Glomerular visceral epithelial cell (primary cell): ENCODE measurements at regions not wholly inside any gene's neighbourhood (a gene's known extent, or its start where the extent isn't known, plus 50 kb on each side); places are given as distances from the start of the nearest gene placed in this dataset.

Source experiments
- DNase-seq: peaks from one replicate; pipeline ENCODE4 v3.0.0-alpha.2; 2016; ENCODE audit errors: extremely low spot score

DNA sequence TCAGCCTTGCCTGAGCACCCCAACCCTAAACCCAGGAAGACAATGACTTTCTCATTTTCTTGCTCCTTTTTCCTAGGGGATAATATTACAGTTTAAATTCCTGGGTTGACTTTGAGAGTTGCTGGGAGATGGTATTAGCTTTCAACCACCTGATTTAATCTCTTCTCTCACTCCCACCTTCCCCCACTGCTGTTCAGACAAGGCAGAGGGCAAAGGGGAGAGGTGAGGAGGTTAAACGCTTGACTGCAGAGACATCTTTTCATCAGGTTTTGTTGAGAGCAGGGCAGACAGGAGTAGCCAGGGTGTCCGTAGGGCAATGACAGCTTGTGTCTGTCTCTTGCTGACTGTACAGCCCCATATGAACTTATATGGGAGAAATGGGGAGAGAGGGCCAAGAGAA, 811.2 kb downstream of the MAFB start:
- no peak for DNase-seq

DNA sequence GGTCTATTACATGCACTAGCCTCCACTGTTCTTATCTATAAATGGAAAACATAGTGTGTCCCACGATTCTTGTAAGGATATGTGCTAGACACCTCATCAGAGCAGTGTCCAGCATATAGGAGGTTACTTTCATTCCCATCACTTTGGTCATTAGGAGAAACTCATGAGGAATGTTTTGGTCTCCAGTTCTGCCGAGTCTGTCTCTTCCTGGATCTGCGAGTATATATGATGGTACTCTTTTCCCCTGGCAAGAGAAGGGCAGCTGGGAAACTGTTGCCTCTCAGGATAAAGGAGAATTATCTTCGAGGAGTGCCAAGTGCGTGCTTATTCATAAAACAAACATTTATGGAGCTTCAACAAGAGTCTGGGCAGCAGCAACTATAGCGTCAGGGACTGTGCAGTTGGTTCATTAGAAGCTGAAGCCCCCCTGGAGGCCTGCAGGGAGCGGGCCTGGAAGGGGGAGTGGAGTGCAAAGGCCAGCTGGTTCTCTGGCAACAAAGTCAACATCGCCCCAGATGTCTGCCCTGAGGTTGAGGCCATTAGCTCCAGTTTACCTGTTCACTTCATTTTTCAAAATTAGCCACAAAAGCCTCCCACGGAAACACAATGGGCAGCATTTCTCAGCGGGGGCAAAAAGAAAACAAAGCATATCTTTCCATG, 811.9 kb downstream of the MAFB start:
- no peak for DNase-seq

DNA sequence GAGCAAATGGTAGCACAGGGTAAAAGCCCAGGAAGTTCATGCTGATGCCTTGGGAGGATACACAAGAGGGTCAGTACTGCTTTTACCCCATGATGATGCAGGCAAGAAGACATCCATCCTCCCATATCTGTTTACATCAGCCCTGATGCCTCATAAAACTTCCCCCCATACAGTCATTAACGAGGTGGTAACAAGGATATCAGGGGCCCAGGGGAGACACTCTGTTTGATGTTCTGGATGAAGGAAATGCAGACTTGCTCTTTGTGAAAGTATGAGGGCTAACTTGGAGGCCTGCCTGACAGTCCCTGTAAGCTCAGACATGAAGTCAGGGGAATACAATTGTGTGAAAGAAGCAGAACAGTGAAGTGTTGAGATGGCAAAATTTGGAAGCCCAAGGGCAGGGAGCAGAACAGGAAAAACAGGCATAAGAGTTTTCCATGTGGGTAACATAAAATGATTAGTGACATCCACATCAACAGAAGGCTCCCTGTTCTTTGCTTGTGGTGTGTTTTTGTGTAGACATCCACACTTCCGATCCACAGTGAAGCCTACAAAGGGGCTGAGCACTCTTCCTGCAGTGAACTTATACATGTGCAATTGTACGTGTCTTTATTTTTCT, 813.4 kb downstream of the MAFB start:
- no peak for DNase-seq

DNA sequence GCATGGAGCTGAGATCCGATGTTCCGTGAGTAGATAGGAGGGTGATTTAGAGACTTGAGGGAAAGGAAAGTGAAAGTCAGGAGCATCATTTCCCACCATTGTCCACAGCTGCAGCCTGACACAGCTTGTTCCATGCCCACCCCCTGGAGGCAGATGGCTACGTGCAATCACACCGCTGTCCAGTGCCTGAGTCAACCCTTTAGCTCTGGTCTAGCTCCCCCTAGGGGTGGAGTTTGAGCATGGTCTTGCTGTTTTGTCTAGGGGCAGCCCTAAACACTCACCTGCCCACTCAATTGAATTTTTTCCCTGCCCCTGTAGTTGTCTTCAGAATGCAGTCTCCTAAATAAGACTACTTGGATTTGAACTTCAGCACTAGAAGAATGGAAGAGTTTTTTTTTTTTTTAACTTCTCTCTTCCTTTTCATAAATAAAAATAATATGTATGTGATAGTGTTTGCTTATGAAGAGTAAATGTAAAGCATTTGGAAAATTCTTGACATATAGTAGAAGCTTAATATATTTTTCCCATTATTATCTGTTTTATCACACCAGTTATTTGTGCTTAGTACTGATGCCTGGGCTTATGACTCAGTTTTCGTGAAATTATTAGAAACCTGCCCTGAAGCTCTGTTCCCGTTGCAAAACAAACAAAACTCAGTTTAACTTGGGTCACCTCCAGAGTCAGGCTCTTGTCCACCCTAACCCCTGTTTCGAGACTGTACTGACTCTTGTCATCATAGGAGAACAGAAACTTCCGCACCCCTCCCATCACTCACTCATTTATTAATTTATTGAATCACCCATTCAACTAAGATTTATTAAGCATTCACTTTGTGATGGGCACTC, 814.8 kb downstream of the MAFB start:
- DNase-seq: peak; percentile 58

DNA sequence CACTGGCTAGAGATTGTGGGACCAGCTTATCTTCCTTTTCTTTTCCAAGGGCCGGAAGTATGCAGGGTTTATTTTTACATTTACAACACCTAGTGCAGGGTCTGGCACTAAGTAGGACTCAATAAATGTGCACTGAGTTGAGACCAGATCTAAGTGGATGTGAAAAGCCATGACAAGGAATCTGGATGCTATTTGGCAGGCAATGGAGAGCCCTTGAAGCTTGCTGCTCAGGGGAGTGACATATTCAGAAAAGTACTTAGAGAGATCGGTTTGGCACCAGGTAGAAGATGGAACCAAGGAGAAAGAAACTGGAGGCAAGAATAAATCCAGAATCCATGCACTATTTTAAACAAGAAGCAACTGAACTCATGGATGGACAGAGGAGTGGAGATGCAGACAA, 815.8 kb downstream of the MAFB start:
- DNase-seq: no peak

DNA sequence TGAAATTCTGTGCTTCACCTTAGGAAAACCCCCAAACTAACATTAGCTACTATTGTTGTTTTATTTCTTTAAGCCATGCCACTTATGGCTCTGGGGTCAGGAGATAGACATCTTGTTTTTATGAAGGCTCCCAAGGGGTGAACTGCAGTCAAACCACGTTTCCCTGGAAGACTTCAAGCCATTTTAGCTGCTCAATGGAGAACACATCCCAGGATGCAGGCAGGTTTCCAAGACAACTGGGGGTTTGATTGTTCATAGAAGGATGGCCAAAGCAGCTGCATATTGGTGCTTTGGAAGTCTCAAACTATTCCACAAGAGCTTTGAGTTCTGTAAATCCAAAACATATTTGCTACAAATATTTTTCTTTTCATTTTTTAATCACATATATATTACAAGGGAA, 818.0 kb downstream of the MAFB start:
- no peak for DNase-seq

DNA sequence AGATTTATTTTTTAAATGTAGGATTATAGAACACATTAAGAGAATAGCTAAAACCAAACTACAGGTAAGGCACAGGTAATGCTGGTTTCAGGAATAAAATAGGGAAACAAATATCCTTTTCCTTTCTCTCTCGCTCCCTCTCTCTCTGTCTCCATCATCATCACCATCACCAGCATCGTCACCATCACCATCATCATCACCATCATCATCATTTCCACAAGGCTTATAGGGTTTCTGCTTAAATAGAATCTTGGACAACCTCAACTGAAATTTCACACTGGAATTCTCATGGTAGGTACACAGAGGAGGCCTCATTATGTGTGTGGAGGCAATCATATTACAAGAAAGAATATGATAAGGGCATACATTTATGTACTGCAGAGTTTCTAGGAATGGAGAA, 823.6 kb downstream of the MAFB start:
- no peak for DNase-seq

DNA sequence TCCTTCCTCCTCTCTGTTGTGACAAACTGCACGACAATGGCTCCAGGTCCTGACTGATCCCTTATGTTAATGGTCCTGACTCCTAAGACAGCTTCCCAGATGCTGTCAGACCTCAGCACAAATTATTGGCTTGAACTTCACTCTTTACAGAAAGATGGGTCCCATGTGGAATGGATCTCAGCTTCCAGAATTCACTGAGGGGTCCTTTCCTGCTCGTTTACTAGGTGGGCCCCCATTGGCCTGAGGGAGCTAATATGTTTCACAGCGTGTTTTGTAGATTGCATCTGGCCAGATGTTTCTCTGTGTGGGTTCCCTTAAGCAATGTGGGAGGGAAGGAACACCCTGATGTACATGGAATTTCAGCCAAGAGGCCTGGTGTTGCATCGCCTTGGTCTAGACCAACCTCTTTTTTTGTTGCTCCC, 826.6 kb downstream of the MAFB start:
- DNase-seq: no peak

DNA sequence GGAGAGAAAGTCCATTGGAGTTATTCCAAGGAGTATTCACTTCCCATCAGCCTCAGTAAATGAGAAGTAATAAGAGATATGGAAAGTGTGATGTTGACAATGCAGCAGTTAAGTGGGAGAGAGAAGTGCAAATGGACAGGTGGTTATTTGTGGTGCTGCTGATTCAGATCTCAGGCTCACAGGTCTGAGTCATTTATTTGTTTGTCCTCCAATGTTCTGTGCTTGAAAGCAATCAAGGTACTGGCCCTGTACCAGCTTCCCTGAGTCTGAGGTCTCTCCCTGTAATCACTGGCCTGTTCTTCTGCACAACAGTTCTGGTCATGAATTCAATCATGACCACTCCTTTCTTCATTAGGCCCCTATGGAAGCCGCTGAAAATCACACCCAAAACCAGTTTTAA, 827.7 kb downstream of the MAFB start:
- no peak for DNase-seq

DNA sequence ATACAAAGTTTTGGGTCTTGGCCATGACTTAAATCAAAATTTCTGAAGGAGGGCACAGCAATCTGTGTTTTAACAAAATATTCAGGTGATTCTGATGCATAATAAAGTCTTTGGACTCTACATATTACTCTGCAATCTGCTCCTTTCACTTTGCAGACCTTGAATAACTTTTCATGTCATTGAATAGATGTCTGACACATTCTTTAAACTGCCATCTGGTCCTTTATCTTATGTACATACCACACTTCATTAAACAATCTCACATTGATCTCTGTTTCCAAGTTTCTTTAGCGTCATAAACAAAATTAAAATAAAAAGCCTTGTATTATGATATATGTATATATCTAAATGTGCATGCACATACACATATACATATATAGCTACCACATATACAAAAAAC, 831.2 kb downstream of the MAFB start:
- no peak for DNase-seq

DNA sequence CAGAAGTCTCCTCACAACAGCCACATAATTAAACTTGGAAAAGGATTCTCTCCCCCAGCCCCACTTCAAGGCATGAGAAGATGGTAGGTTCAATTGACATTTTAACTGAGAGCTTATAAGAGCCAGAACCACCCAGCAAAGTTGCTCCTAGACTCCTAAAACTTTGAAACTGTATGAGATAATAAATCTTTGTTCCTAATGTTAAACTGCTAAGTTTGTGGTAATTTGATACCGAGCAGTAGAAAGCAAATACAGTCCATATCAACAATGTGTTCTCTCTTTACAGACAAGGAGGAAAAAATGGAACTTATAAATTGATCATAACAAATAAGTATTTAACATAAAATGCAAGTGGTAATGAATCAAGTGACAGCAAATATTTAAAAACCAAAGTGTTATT, 831.8 kb downstream of the MAFB start:
- no peak for DNase-seq

DNA sequence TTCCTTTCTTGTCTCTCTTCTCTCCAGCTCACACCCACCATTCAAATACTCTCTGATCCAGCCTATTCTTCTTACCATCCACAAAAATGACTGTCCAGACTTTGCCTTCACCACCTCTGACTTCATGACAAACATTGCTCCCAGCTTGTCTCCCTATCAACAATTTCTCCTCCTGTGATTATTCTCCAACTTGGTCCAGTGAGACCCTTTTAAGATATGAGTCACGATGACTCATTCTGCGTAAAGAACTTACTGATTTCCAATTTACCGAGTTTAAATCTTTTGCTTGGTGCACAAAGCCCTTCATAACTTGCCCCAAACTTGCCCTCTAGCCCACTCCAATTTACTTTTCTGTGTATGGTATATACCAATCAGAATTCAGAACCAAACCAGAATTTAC, 833.2 kb downstream of the MAFB start:
- no peak for DNase-seq

DNA sequence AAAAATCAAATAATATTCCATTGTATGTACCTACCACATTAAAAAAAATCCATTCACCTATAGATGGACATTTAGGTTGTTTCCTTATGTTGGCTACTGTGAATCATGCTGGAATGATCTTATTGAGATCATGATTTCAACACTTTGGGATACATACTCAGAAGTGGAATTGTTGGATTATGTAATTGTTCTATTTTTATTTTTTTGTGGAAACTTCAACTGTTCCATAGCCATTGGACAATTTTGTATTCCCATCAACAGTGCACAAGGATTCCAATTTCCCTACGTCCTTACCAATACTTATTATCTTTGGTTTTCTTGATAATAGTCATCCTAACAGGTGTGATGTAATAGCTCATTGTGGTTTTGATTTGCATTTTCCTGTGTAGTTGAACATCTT, 834.0 kb downstream of the MAFB start:
- DNase-seq: no peak

DNA sequence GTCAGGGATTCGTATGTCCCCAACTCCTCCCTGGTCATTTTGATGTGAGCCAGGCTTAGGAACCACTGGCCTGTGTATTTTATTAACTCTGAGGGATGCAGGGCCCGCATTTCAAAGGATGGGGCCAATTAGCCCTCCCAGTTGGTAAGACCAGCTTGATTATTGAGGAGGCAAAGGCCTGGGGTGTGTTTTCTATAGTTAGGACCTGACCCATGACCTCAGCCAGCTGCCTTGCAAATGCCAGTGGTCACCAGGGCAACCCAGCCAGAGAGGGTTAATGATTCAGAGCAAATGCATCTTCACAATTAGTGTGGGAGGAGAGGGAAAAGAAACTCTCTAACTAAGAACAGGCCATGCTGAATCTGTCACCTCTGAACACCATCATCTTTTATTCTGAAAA, 835.4 kb downstream of the MAFB start:
- DNase-seq: peak; percentile 28

DNA sequence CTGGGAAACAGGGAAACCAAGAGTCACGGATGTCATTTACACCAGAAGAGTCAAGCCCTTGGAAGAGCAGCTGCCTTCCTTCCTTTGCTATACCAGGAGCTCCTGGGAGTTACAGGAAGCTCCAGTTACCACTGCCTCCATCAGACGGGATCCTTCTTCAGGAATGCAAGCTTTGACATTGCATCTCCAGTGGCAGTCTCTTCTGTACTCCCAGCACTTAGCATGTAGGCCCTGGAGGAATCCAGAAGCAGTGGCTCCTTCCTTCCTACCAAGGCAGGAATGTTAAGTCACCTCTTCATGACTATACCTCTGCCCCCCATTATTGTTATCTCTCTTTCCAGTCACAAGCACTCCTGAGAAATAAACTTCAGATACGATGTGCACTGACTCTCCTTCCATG, 836.0 kb downstream of the MAFB start:
- no peak for DNase-seq

DNA sequence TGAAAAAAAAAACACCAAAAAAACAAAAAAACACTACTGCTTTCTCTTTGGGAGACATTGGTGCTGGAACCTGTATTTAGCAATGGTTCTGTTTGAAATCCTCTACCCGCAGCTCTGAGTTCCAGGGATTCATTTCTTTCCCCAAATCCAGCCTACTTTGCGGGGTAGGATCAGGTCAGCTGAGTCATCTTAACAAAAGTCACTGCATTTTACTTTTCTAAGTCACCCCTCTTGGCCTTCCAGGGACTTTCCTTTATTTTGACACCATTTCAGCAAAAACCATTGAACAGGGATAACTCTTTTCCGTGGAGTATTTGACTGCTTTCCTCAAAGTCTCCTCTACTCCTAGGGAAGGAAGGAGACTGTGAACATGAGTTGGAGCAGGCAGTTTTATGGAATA, 837.6 kb downstream of the MAFB start:
- no peak for DNase-seq

DNA sequence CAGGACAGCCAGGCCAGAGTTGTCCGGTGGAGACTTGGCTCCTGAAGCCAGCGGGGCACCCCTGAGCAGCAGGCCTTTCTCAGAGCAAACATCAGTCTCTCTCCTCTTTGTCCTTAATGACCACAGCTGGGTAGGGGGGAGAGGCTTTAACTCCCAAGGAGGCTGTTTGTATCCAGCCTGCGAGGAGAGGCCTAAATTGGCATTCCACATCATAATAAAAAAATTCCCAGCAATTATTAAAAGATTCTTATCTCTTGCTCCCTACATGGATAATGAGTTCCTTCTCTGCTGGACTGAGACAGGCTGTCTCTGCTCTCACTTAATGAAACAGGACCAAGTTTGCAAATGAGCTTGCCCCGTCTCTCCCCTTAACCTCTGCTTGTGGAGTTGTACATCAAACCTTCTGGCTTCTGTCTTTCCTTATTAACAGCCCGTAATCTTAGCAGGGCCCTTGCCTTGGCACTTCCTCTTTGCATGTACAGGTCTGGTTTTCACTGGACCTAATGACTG, 838.2 kb downstream of the MAFB start:
- no peak for DNase-seq

DNA sequence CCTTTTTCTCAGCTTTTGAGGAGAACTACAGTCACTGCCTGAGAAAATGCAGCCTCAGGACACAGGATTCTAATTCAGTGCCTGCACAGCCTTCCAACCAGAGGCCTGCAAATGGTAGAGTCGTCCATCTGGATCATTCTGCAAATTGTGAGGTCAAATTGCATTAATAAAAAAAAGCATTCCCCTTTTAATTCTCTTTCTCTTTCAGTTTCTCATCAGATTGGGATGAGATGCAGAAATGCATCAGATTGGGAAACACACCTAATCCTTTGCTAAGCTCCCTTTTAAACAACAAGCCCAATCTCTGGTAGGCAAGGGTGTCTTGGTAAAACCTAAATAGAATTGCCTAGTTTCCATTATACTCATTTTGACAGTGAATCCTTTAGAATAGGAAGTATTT, 838.8 kb downstream of the MAFB start:
- no peak for DNase-seq

DNA sequence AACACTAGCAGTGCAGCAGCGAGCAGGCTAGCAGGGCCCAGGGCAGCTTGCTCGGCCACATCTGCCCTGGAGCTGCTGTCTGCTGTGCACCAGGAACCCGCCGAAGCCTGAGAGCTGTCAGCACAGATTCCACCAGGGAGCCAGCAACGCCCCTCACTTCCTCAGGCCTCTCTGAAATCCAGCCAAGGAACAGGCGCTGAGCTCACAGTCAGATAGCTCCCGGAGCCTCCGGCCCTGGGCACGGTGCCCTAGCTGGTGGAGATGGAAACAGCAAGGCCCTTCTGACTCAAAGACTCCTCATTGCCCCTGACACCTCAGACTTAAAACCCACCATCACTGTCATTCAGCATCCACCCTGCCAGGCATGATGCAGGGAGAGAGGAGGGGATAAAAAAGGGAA, 839.4 kb downstream of the MAFB start:
- peak; percentile 46 for DNase-seq

DNA sequence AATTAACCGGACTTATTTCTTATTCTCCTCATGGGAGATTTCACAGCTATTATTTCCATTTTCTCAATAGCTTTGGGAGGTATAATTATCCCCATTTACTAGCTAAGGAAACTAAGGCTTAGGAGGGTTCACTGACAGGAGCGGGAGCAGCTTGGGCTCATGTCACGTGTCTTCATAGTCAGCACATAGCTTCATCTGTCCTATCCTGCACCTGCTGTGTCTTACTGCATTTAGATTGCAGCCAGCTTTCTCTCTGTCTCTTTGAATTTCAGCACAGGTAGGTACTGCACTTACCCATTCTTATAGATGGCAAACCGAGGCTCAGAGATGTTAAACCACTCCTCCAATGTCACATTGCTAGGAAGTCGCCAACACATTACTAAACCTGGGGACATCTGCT, 839.9 kb downstream of the MAFB start:
- no peak for DNase-seq

DNA sequence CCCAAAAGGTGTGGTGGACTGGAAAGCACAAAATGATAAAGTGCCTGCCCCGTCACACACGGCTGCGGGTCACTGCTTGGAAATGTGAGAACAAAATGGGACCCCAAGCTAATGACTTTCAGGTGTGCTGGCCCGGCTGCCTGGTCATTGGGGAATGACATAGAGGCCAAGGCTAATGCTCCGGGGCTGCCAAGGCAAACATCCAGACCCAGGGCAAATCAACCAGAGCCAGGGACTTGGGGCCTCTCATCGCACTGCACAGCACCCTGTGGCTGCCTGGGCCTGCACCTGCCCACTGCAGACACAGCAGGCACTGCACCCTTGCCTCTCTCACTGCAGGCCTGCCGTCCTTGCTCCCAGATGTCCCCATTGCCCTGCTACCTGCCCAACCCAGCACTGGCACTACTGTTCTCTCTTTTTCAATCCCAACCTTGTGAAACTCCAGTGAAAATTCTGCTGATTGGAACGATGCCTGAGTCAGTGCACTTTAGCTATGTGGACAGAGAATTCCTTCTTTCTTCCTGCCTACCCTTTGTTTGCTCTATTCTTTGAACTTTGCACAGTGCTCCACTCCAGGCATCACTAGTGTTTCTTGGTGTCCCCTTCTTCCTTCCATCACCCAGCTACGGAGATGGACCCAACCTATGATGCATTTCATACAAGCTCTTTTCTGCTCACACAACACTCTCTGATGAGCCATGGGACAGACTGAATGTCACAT, 849.5 kb downstream of the MAFB start:
- no peak for DNase-seq

DNA sequence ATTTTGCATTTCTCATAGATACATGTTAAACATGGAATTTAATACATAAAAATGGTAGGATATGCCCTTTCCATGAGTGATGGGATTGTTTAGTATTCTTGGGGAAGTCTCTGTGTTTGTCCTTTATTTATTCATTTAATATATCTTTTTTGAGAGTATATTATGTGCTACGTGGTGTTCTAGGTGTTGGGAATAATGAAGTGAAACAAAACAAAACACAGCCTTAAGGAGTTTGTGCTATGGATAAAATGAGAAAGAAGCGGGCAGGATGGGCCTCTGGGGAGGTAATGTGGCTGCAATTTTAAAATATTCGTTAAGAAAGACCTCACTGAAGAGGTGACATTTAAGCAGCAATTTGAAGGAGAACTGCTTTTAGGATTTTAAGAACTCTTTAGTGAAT, 851.5 kb downstream of the MAFB start:
- DNase-seq: no peak
